ENCODE measurements at regions not wholly inside any gene's neighbourhood (a gene's known extent, or its start where the extent isn't known, plus 50 kb on each side); places are given as distances from the start of the nearest gene placed in this dataset.
"Not testable (repeated sequence)": the region's sequence is repeated elsewhere in the genome, so short reads cannot be mapped to it uniquely, and the experiment has no call there.

- DNase-seq: no peak
Observed at GRCh38 chr2:83103613-83104012, 1355.5 kb downstream of the SUCLG1 start.

- not testable (repeated sequence) for DNase-seq
Observed at GRCh38 chr2:83089051-83089450, 1370.0 kb downstream of the SUCLG1 start.

- no peak for DNase-seq
Observed at GRCh38 chr2:83085869-83086268, 1373.2 kb downstream of the SUCLG1 start.

GRCh38 chr2:83081826-83082690 is 1377.0 kb downstream of the SUCLG1 start:
- DNase-seq: no peak

- DNase-seq: no peak
Observed at GRCh38 chr2:83079007-83079406, 1380.1 kb downstream of the SUCLG1 start.

GRCh38 chr2:83072767-83073166 is 1386.3 kb downstream of the SUCLG1 start:
- no peak for DNase-seq

- DNase-seq: no peak
Observed at GRCh38 chr2:83071914-83072313, 1387.2 kb downstream of the SUCLG1 start.

- DNase-seq: no peak
Observed at GRCh38 chr2:83071352-83071751, 1387.7 kb downstream of the SUCLG1 start.

- DNase-seq: no peak
Observed at GRCh38 chr2:83069724-83070123, 1389.4 kb downstream of the SUCLG1 start.

GRCh38 chr2:83068714-83069113 is 1390.4 kb downstream of the SUCLG1 start:
- DNase-seq: no peak

GRCh38 chr2:83067947-83068346 is 1391.1 kb downstream of the SUCLG1 start:
- DNase-seq: no peak

GRCh38 chr2:83063933-83064332 is 1395.1 kb downstream of the SUCLG1 start:
- DNase-seq: no peak

- DNase-seq: no peak
Observed at GRCh38 chr2:83063511-83063910, 1395.6 kb downstream of the SUCLG1 start.

GRCh38 chr2:83058683-83059082 is 1400.4 kb downstream of the SUCLG1 start:
- DNase-seq: no peak

- DNase-seq: no peak
Observed at GRCh38 chr2:83055376-83056010, 1403.6 kb downstream of the SUCLG1 start.

- DNase-seq: no peak
Observed at GRCh38 chr2:83054751-83055150, 1404.3 kb downstream of the SUCLG1 start.

- no peak for DNase-seq
Observed at GRCh38 chr2:83051538-83052170, 1407.4 kb downstream of the SUCLG1 start.

GRCh38 chr2:83042053-83042452 is 1417.0 kb downstream of the SUCLG1 start:
- DNase-seq: no peak

- no peak for DNase-seq
Observed at GRCh38 chr2:83022631-83023210, 1436.4 kb downstream of the SUCLG1 start.

GRCh38 chr2:83017366-83018090 is 1441.6 kb downstream of the SUCLG1 start:
- no peak for DNase-seq

GRCh38 chr2:83016343-83017110 is 1442.6 kb downstream of the SUCLG1 start:
- DNase-seq: no peak

GRCh38 chr2:83015900-83016299 is 1443.2 kb downstream of the SUCLG1 start:
- no peak for DNase-seq
